Nephron (organoid): ENCODE measurements at regions not wholly inside any gene's neighbourhood (a gene's known extent, or its start where the extent isn't known, plus 50 kb on each side); places are given as distances from the start of the nearest gene placed in this dataset.

ENCODE experiments used
- H3K27ac Mint-ChIP-seq, 3 experiments: 2 replicates each; pipeline ENCODE4 v1.8.0; 2020; ENCODE audit warnings: mixed read lengths in 3 of 3, mild to moderate bottlenecking in 2 of 3, moderate library complexity in 1 of 3
- H3K27me3 Mint-ChIP-seq: 2 replicates; pipeline ENCODE4 v1.8.0; 2021; ENCODE audit warnings: low read depth, mild to moderate bottlenecking, moderate library complexity, mixed read lengths
- H3K36me3 Mint-ChIP-seq: 2 replicates; pipeline ENCODE4 v1.8.0; 2020; ENCODE audit warnings: low read depth, mixed read lengths
- H3K4me1 Mint-ChIP-seq: 2 replicates; pipeline ENCODE4 v1.8.0; 2020; ENCODE audit warnings: mixed read lengths
- H3K4me3 Mint-ChIP-seq, 3 experiments: 2 replicates each; pipeline ENCODE4 v1.8.0; 2020; ENCODE audit warnings: mild to moderate bottlenecking in 3 of 3, mixed read lengths in 3 of 3, moderate library complexity in 2 of 3
- H3K9me3 Mint-ChIP-seq: 2 replicates; pipeline ENCODE4 v1.8.0; 2020; ENCODE audit warnings: mixed read lengths
- TF ChIP-seq, protein P1 (sequence below), 3 experiments: fragments of 200-600 bp; sonication (generic); IDR thresholded peaks; one replicate each; pipeline ENCODE4 v1.5.0; 2021; ENCODE audit warnings: antibody characterized with exemption in 3 of 3; ENCODE audit not compliant: unreplicated experiment in 3 of 3

DNA sequence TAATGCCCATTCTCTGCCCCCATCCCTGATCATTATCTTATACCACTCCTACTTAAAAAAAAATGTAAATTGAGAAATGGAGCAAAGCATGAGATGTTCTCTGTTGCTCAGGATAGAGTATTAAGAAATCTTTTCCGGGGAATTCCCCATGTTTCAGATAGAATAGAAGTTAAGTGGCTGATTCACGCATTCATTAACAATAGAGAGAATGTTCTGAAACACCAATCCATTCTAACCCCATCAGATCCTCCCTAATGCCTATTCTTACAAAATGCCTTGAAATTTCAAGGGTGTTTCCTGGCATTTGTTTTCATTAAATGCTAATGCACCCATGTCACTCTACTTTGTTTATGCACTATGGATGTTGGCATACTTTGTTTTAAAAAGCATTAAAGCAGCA lies 101.1 kb downstream of the AREG start:
- TF ChIP-seq, protein P1, sequence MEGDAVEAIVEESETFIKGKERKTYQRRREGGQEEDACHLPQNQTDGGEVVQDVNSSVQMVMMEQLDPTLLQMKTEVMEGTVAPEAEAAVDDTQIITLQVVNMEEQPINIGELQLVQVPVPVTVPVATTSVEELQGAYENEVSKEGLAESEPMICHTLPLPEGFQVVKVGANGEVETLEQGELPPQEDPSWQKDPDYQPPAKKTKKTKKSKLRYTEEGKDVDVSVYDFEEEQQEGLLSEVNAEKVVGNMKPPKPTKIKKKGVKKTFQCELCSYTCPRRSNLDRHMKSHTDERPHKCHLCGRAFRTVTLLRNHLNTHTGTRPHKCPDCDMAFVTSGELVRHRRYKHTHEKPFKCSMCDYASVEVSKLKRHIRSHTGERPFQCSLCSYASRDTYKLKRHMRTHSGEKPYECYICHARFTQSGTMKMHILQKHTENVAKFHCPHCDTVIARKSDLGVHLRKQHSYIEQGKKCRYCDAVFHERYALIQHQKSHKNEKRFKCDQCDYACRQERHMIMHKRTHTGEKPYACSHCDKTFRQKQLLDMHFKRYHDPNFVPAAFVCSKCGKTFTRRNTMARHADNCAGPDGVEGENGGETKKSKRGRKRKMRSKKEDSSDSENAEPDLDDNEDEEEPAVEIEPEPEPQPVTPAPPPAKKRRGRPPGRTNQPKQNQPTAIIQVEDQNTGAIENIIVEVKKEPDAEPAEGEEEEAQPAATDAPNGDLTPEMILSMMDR (IDR thresholded peaks at IDR 0.05; ENCODE audit: unreplicated experiment in 3 of 3) = no peak
- Mint-ChIP-seq H3K4me1 (peaks cover 5% of the 10 kb centered on the region), H3K27me3 (peaks cover 6% of the 10 kb centered on the region), H3K27ac (no peak overlapping the region), H3K4me3 (no peak overlapping the region), H3K9me3 (no peaks in the 10 kb centered on the region), H3K36me3 (no peaks in the 10 kb centered on the region)

DNA sequence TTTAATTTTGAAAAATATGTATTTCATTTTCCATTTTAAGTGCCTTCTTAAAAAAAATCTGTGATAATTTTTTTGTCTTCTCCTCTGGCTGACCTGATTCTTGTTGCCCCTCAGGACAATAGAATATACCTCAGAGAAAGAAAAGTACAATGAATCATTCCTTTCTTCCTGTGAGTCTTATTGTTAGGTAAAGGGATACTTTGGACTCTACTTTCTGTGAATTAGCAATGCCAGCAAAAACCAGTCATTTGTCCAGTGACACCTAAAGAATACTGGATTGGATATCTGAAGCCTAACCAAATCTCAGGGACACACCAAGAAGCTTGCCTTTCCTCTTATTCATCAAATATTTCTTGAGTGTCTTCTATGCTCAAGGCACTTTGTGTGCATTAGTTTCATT lies 102.1 kb downstream of the AREG start:
- H3K27ac Mint-ChIP-seq = no peak overlapping the region
- H3K36me3 Mint-ChIP-seq = no peaks in the 10 kb centered on the region
- TF ChIP-seq, protein P1 (IDR thresholded peaks at IDR 0.05; ENCODE audit: unreplicated experiment in 3 of 3) = no peak
- no peaks in the 10 kb centered on the region for H3K27me3 Mint-ChIP-seq
- H3K4me3 Mint-ChIP-seq = no peak overlapping the region
- H3K9me3 Mint-ChIP-seq = no peaks in the 10 kb centered on the region
- peaks cover 5% of the 10 kb centered on the region for H3K4me1 Mint-ChIP-seq

DNA sequence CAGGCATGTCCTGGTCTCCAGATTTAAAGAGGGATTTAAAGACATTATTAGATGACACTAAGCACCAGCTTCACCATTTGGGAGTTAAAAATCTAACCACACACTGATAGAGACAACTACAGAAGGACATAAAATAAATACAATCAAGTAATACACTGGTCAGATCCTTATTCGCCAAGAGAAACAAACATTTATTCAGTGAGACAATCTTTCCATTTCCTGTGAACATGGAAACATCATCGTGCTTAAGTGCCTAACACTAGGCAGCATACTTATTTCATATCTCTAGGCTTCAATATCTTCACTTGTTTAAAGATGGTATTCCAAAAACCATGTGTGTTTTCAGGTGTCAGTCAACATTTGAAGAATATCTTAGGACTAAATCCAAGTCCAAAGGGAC lies 103.6 kb downstream of the AREG start:
- H3K4me1 Mint-ChIP-seq = no peaks in the 10 kb centered on the region
- H3K27me3 Mint-ChIP-seq = no peaks in the 10 kb centered on the region
- H3K36me3 Mint-ChIP-seq = no peaks in the 10 kb centered on the region
- H3K27ac Mint-ChIP-seq = no peak overlapping the region
- H3K9me3 Mint-ChIP-seq = no peaks in the 10 kb centered on the region
- no peak overlapping the region for H3K4me3 Mint-ChIP-seq
- TF ChIP-seq, protein P1 (IDR thresholded peaks at IDR 0.05; ENCODE audit: unreplicated experiment in 3 of 3) = no peak

DNA sequence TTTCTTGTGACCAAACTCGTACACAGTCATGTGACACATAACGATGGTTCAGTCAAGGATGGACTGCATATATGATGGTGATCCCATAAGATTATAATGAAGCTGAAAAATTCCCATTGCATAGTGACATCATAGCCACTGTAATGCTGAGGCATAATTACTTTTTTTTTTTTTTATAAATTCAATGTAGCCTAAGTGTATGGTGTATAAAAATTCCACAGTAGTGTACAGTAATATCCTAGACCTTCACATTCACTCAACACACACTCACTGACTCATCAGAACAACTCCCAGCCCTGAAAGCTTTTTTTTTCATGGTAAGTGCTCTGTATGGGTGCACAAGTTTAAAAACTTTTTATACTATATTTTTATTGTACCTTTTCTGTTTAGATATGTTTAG lies 105.0 kb downstream of the AREG start:
- no peaks in the 10 kb centered on the region for H3K9me3 Mint-ChIP-seq
- H3K36me3 Mint-ChIP-seq = no peaks in the 10 kb centered on the region
- no peak overlapping the region for H3K27ac Mint-ChIP-seq
- H3K4me3 Mint-ChIP-seq = no peak overlapping the region
- no peaks in the 10 kb centered on the region for H3K4me1 Mint-ChIP-seq
- no peaks in the 10 kb centered on the region for H3K27me3 Mint-ChIP-seq
- TF ChIP-seq, protein P1 (IDR thresholded peaks at IDR 0.05; ENCODE audit: unreplicated experiment in 3 of 3) = no peak

DNA sequence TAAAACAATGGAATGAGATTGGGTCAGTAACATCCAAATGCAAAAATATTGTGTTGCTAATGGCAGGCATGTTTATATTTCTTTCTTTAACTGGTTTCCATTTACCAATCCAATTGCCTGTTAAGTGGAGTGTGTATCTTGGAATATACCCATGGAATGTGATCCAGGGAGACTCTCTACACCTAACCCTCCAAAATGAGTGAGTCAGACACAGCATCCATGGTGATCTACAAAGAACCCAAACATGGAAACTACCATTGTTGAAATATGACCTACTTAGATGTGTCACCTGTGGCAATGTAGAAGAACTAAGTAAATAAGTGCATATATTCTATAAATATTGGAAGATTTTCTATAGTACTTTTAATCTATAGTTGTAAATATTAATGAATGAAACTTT lies 110.3 kb downstream of the AREG start:
- TF ChIP-seq, protein P1 (IDR thresholded peaks at IDR 0.05; ENCODE audit: unreplicated experiment in 3 of 3) = no peak
- Mint-ChIP-seq H3K4me1 (no peaks in the 10 kb centered on the region), H3K4me3 (no peak overlapping the region), H3K27ac (no peak overlapping the region), H3K36me3 (no peaks in the 10 kb centered on the region), H3K9me3 (peaks cover 3% of the 10 kb centered on the region), H3K27me3 (no peaks in the 10 kb centered on the region)

DNA sequence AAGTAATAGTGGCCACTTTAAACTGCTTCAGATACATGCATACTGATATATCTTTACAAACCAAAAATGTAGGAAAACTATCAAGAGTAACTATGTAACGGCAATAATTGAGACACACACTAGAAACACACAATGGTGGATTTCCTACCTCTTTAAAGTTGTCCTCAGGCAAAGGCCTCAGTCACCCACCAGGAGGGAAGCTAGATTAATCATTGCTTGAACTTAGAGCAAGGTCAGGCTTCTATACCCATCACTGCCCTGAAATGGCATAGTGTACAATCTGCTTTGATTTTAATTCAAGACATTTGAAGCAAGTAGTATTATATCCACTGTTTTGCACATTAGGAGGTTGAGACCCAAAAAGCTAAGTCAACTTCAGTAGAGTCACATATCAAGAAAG lies 110.9 kb downstream of the AREG start:
- peaks cover 3% of the 10 kb centered on the region for H3K9me3 Mint-ChIP-seq
- no peak overlapping the region for H3K4me3 Mint-ChIP-seq
- H3K27ac Mint-ChIP-seq = no peak overlapping the region
- no peaks in the 10 kb centered on the region for H3K36me3 Mint-ChIP-seq
- no peaks in the 10 kb centered on the region for H3K4me1 Mint-ChIP-seq
- TF ChIP-seq, protein P1 (IDR thresholded peaks at IDR 0.05; ENCODE audit: unreplicated experiment in 3 of 3) = no peak
- no peaks in the 10 kb centered on the region for H3K27me3 Mint-ChIP-seq
